ENCODE measurements at regions not wholly inside any gene's neighbourhood (a gene's known extent, or its start where the extent isn't known, plus 50 kb on each side); places are given as distances from the start of the nearest gene placed in this dataset.

GRCh38 chr18:40235836-40236235 is 1719.2 kb upstream of the PIK3C3 start:
- H3K9me2 ChIP-seq (replicated peaks; ENCODE audit: insufficient read depth, low read length), result no peaks in the 10 kb centered on the region
- no peak overlapping the region for H3K9ac ChIP-seq (ENCODE audit: low read length)
- H3K4me3 ChIP-seq (ENCODE audit: insufficient read depth, low read length, poor library complexity, severe bottlenecking), result no peak overlapping the region
- peaks cover 6% of the 10 kb centered on the region; the same call in 1 of the 2 replicates for H3K9me3 ChIP-seq (ENCODE audit: insufficient read depth, low read length)
- H3K79me2 ChIP-seq (ENCODE audit: insufficient read depth, low read length), result no peaks in the 10 kb centered on the region
- no peaks in the 10 kb centered on the region for H4K20me1 ChIP-seq (ENCODE audit: low read depth, low read length)
- H2AFZ ChIP-seq (ENCODE audit: low read depth, low read length, severe bottlenecking), result no peak overlapping the region
- TF ChIP-seq CTCF (IDR thresholded peaks at IDR 0.05; ENCODE audit: insufficient read depth, low read length, poor library complexity, severe bottlenecking) (no peak), EZH2phosphoT487 (conservative IDR thresholded peaks at IDR 0.05; ENCODE audit: low read length) (no peak)
- no peak overlapping the region for H3K4me2 ChIP-seq (ENCODE audit: low read depth, low read length, poor library complexity, severe bottlenecking)
- H3K27ac ChIP-seq (ENCODE audit: low read depth, low read length), result no peak overlapping the region
- no peaks in the 10 kb centered on the region for H3K36me3 ChIP-seq (ENCODE audit: low read length)
- H3K27me3 ChIP-seq (ENCODE audit: low read length), result no peaks in the 10 kb centered on the region
- H3F3A ChIP-seq (ENCODE audit: insufficient read depth), result no peaks in the 10 kb centered on the region

GRCh38 chr18:40235323-40235722 is 1719.7 kb upstream of the PIK3C3 start:
- H3K9ac ChIP-seq (ENCODE audit: low read length), result no peak overlapping the region
- H3K9me2 ChIP-seq (replicated peaks; ENCODE audit: insufficient read depth, low read length), result no peaks in the 10 kb centered on the region
- H2AFZ ChIP-seq (ENCODE audit: low read depth, low read length, severe bottlenecking), result no peak overlapping the region
- no peak overlapping the region for H3K4me2 ChIP-seq (ENCODE audit: low read depth, low read length, poor library complexity, severe bottlenecking)
- no peak overlapping the region for H3K4me3 ChIP-seq (ENCODE audit: insufficient read depth, low read length, poor library complexity, severe bottlenecking)
- H3K79me2 ChIP-seq (ENCODE audit: insufficient read depth, low read length), result no peaks in the 10 kb centered on the region
- H3K9me3 ChIP-seq (ENCODE audit: insufficient read depth, low read length), result peaks cover 6% of the 10 kb centered on the region; the same call in 1 of the 2 replicates
- H3K36me3 ChIP-seq (ENCODE audit: low read length), result no peaks in the 10 kb centered on the region
- no peak overlapping the region for H3K27ac ChIP-seq (ENCODE audit: low read depth, low read length)
- no peaks in the 10 kb centered on the region for H4K20me1 ChIP-seq (ENCODE audit: low read depth, low read length)
- no peak for TF ChIP-seq EZH2phosphoT487 (conservative IDR thresholded peaks at IDR 0.05; ENCODE audit: low read length)
- TF ChIP-seq CTCF (IDR thresholded peaks at IDR 0.05; ENCODE audit: insufficient read depth, low read length, poor library complexity, severe bottlenecking), result no peak
- H3F3A ChIP-seq (ENCODE audit: insufficient read depth), result no peaks in the 10 kb centered on the region
- no peaks in the 10 kb centered on the region for H3K27me3 ChIP-seq (ENCODE audit: low read length)

- H3K9me3 ChIP-seq (ENCODE audit: insufficient read depth, low read length), result peaks cover 6% of the 10 kb centered on the region; the same call in 1 of the 2 replicates
- H3K4me3 ChIP-seq (ENCODE audit: insufficient read depth, low read length, poor library complexity, severe bottlenecking), result no peak overlapping the region
- H3K36me3 ChIP-seq (ENCODE audit: low read length), result no peaks in the 10 kb centered on the region
- H3K79me2 ChIP-seq (ENCODE audit: insufficient read depth, low read length), result no peaks in the 10 kb centered on the region
- H3F3A ChIP-seq (ENCODE audit: insufficient read depth), result no peaks in the 10 kb centered on the region
- no peak overlapping the region for H2AFZ ChIP-seq (ENCODE audit: low read depth, low read length, severe bottlenecking)
- H3K9me2 ChIP-seq (replicated peaks; ENCODE audit: insufficient read depth, low read length), result no peaks in the 10 kb centered on the region
- no peak overlapping the region for H3K4me2 ChIP-seq (ENCODE audit: low read depth, low read length, poor library complexity, severe bottlenecking)
- no peaks in the 10 kb centered on the region for H3K27me3 ChIP-seq (ENCODE audit: low read length)
- H4K20me1 ChIP-seq (ENCODE audit: low read depth, low read length), result no peaks in the 10 kb centered on the region
- H3K27ac ChIP-seq (ENCODE audit: low read depth, low read length), result no peak overlapping the region
- TF ChIP-seq EZH2phosphoT487 (conservative IDR thresholded peaks at IDR 0.05; ENCODE audit: low read length) (no peak), CTCF (IDR thresholded peaks at IDR 0.05; ENCODE audit: insufficient read depth, low read length, poor library complexity, severe bottlenecking) (no peak)
- H3K9ac ChIP-seq (ENCODE audit: low read length), result no peak overlapping the region
These were observed 1721.0 kb upstream of the PIK3C3 start for GRCh38 chr18:40233931-40234616.

Data from SU-DHL-6 (cell line).